Stimulated activated naive CD4-positive, alpha-beta T cell (primary cell): ENCODE measurements at regions not wholly inside any gene's neighbourhood (a gene's known extent, or its start where the extent isn't known, plus 50 kb on each side); places are given as distances from the start of the nearest gene placed in this dataset.

Experiments used
- DNase-seq, 6 experiments: peaks; one replicate each; lab custom pipeline; 2025; lab: John Stamatoyannopoulos, UW

GRCh38 chr12:84807249-84807648 lies 105.3 kb downstream of the SLC6A15 start:
- no peak for DNase-seq

DNA sequence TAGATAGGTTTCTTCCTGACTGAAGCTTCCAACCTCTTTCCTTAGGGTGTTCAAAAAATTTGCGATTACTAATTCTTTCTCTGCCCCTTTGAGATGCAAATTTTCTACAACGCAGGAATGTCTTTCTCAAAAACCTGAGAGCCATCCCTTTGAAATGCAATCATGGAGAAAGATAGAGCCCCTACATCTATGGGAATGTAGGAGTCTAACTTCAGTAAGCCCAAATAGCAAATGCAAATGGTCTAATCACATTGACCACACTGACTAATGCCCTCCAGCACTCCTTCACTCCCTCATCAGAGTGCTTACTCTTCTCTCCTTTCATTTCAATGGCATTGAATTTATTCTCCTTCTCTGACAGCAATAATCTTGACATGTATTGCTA lies 107.1 kb downstream of the SLC6A15 start:
- no peak for DNase-seq

DNA sequence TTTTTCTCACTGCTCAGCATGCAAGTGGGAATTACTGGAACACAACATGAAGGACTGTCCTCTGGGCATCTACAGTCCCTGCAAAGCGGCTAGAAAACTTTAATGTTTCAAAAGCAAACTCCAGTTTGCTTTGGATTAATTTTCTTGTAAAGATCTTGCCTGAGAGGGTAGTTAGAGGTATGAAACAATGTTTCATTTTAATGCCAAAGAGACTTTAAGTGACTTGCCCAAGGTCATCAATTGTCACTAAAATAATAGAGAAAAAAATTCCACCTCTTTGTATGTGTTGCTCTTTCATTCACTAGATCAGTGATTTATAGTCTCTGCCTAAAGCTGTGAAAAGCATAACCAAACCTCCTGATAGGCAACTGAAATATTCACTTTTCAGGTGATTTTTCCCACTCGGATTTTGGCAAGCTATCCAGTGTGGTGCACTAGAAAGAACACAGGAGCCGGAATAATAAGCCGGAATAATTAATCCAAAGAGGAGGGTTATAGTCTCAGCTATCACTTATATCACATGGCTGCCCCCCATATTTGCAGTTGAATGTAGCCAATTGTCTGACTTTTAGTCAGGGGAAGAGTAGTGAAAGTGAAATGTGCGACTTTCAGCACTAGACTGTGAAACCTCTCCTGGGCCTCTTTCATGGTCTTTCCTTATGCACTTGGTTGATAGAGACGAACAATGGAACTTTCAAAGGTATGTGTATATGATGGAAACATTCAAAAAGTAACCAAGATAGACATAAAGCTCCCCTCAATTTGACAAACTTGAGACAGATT lies 107.7 kb downstream of the SLC6A15 start:
- DNase-seq: no peak

- DNase-seq: no peak
These were observed 108.9 kb downstream of the SLC6A15 start for GRCh38 chr12:84803661-84804060.

DNA sequence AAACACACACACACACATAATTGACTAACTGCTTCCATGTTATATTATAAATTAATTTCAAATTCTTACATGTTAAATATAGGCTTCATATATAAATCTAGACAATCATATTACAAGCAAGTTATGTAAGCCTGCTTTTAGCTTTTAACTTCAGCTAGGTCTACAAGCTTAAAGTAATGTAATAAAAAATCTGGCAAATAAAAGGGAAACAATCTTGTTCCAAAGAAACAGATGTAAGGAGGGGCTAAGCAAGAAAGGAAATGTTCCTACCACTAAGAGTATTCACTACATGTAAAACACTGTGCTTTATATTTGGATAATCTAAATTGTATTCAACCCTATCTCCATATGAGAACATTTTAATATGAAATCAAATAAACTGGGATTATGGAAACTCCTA lies 110.4 kb downstream of the SLC6A15 start:
- DNase-seq: no peak

DNA sequence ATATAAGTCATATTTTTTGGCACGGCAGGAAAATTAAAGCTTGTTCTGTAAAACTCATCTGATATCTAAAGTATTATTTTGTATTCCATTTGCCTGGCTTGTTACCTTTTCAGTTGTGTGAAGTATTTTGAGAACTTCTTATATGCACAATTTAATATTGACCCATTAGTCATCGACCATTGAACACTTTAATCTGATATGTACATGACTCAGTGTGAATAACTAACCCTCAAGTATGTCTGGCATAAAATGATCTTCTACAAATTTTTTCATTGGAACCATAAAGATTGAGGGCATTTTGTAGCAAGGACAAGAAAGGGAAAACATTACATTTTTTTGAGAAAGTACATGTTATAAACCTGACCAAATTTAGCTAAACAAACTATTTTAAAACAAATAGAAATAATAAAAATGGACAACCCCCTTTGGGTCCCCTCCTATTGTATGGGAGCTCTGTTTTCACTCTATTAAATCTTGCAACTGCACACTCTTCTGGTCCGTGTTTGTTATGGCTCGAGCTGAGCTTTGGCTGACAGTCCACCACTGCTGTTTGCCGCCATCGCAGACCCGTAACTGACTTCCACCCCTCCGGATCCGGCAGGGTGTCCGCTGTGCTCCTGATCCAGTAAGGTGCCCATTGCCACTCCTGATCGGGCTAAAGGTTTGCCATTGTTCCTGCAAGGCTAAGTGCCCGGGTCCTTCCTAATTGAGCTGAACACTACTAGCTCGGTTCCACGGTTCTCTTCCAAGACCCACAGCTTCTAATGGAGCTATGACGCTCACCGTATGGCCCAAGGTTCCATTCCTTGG lies 118.8 kb downstream of the SLC6A15 start:
- no peak for DNase-seq

DNA sequence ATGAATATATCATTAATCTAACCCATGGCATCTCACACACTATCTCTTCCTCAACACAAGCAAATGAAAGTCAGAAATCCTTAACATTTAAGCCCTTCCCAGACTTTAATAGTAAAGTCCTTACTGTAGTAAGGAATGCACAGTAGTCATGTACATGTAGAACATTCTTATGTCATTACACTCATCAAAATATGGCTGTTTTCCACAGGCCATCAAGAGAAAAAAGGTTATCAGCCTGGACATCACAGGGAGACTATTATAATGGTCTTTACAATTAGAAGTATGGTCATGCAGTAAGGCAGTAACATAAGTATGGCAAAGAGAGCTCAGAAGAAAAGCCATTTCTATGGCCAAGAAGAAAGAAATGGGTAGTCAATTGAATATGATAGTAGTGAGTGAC lies 121.2 kb downstream of the SLC6A15 start:
- no peak for DNase-seq

DNA sequence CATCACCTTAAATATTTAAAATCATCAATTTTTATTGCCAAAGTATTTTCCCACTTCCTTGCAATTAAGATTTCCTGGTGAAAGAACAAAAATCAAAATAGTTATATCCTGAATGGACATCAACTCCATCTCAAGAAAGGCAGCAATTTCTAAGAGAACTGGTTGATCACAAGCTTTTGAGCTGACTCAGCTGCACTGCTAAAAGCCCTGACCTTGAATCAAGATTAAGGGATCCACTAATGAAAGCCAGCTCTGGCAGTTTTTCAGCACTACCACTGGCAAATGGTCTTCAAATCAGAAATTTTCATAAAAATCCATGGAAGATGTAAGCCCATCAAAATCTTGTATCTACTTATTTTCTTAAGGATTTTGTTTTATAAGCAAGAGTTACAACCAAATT lies 123.4 kb downstream of the SLC6A15 start:
- DNase-seq: no peak

- no peak for DNase-seq
These were observed 125.3 kb downstream of the SLC6A15 start for GRCh38 chr12:84787253-84787652.

DNA sequence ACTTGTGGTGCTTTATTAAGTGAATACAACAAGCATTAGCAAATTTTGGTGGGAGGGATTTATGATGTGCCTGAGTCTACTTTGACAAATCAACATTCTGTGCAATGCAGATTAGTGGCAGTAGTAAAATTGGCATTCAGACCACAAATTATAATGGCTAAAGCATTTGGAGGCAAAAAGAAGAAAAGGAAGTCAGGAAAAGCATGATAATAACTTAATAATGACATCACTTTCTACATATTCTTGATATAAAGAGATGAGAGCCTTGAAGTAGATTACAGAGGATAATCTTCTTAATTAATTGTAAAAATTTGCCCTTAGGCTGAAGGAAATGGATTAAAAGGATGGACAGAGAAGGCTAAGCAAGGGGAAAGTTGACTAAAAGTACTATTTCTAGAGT lies 126.0 kb downstream of the SLC6A15 start:
- DNase-seq: no peak

- no peak for DNase-seq
These were observed 126.6 kb downstream of the SLC6A15 start for GRCh38 chr12:84785951-84786350.

- DNase-seq: no peak
These were observed 127.3 kb downstream of the SLC6A15 start for GRCh38 chr12:84785281-84785680.

DNA sequence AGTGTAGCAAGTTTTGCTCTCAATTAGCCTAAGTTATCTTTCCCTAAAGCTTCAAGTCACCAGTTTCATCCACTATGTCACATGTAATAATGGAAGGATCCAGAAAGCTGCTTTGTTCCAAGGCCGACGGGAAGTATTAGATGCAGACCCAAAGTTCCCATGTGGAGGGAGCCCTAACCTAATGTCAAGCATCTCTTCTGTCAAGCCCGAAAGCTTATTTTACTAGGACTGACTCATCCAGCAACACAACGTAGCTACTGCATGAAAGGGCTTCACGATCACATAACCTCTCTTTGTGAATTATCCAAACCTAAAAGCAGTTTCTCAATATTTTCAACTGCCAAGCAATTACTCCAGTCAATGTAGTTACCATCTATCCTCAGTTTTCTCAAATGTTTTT lies 133.4 kb downstream of the SLC6A15 start:
- DNase-seq: no peak

- no peak for DNase-seq
These were observed 140.3 kb downstream of the SLC6A15 start for GRCh38 chr12:84772281-84772680.

DNA sequence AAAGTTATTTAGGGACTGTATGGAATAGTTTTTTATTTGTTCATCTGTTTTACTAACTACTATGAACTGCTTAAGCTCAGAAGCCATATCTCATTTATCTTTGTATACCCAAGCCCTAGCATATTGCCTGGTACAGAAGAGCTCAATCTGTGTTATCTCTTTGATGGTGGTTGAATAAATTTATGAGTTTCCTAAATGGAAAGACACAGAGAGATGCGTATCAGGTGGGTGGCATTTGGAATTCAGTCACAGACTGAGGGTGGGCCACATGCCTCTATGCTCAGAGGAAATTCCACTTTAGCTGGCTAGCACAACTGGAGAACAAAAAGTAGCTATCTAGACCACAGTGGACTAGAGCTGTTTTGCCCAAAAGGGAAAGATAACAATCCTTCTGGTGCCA lies 145.5 kb downstream of the SLC6A15 start:
- DNase-seq: no peak

GRCh38 chr12:84766375-84766774 lies 146.2 kb downstream of the SLC6A15 start:
- DNase-seq: no peak

GRCh38 chr12:84764001-84764400 lies 148.6 kb downstream of the SLC6A15 start:
- no peak for DNase-seq

GRCh38 chr12:84763107-84763506 lies 149.5 kb downstream of the SLC6A15 start:
- no peak for DNase-seq

GRCh38 chr12:84760091-84760865 lies 152.3 kb downstream of the SLC6A15 start:
- no peak for DNase-seq

DNA sequence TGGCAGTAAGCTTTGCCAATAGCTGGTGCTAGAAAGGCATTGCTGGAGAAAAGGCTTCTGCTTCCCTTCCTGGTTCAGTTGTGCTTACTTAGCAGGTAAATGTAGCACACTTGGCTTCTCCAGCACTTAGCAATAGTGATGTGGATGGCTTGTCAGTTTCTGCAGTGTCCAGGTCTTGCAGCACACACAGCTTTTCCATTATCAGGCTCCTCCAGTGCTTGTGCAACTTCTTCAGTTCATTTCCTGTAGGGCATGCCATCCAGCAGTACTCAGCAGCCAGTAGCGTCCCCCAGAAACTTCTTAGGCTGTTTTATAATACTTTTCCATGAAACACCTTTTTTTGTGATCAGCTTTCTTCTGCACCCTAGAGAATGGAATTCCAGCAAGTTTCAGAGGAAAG lies 154.6 kb downstream of the SLC6A15 start:
- no peak for DNase-seq

DNA sequence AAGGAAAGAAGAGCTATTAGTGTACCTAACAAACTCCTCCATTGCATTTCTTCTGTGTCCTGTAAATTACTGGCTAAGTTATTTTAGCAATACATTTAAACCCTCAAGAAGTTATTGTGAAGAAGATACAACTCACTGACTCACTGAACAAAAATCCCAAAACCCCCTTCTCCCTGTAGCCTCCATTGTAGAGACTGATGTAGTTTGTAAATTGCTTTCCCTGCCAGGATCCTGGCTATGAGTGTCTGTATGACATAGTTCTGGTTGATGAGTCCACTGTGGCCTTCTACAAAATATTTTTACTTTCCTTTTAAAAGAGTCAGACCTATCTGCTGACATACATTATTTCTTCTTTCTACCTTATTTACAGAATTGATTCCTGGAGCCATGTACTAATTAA lies 155.6 kb downstream of the SLC6A15 start:
- DNase-seq: no peak

DNA sequence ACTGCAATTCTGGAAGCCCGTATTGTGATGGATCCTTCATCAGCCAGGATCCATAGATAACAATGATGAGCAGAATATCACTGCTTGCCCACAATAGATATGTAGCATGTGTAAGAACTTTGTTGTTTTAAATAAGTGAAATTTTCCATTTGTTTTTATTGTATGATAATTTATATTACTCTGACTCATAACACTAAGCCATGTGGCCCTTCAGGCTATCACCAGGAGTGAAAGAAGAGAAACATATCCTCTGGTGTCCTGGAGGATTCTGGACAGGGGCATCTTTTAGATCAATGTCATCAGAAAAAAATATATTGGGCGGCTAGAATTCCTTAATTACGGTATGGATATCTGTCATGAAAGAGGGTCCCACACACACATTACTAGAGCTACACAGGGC lies 167.5 kb downstream of the SLC6A15 start:
- no peak for DNase-seq

DNA sequence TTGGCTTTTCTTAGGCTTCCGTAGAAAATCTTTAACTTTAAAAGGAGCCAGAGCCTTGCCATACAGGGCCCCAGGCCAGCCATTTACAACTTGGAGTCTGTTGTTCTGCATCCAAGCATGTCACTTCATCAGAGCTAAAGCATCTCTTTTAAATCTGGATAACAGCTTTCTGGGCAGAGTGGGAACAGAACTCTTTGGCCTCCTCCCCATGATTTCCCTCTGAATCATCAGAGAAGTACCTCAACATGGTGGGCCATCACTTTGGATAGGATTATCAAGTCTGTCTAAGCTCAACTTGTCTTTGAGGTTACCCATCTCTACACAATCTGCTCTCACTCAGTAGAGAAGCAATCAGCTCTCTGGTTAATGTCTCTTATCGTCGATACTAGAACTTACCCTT lies 170.9 kb downstream of the SLC6A15 start:
- DNase-seq: no peak
